HCT116 (cell line): ENCODE measurements at regions not wholly inside any gene's neighbourhood (a gene's known extent, or its start where the extent isn't known, plus 50 kb on each side); places are given as distances from the start of the nearest gene placed in this dataset.

ENCODE experiments used
- ATAC-seq: fragments of 200-7000 bp; cut with Tn5 transposase; 2 replicates; pipeline ENCODE4 v1.9.1; 2020; ENCODE audit warnings: mild to moderate bottlenecking, moderate library complexity
- BruUV-seq: library from RNA; stranded (reverse); fragments of 400-500 nt; replicated peaks from 2 replicates; lab custom pipeline; 2021; lab: Mats Ljungman, UMichigan
- CTCF ChIA-PET: fragments of 300-600 bp; sonication (Branson Sonifier 250); formaldehyde crosslinking; loops from one replicate; lab custom pipeline; 2021; ENCODE audit warnings: antibody characterized with exemption; lab: Charles Lee
- POLR2A ChIA-PET: fragments of 300-600, 350-600 bp; sonication (Branson Sonifier 250); formaldehyde crosslinking; loops from one replicate; lab custom pipeline; 2021; ENCODE audit warnings: antibody characterized with exemption; lab: Charles Lee
- RAD21 ChIA-PET, 2 experiments: fragments of 300-600 bp; sonication (Branson Sonifier 250); formaldehyde crosslinking; loops; one replicate each; lab custom pipeline; 2023; ENCODE audit warnings: low total read pairs in 2 of 2; ENCODE audit not compliant: uncharacterized antibody in 2 of 2, unreplicated experiment in 2 of 2, low non-redundant PET in 1 of 2; lab: Charles Lee
- DNase-seq: peaks from one replicate; pipeline ENCODE4 v3.0.0-alpha.2; 2010; ENCODE audit warnings: low read depth, low spot score
- H2AFZ ChIP-seq: fragments of 200-600 bp; shearing (Covaris generic), sonication (generic); 2 replicates; pipeline ENCODE4 v1.6.1; 2017; ENCODE audit warnings: low read depth, mixed run types, mixed read lengths, antibody characterized with exemption, low read length; ENCODE audit not compliant: poor library complexity, severe bottlenecking
- H3K27ac ChIP-seq: 2 replicates; pipeline ENCODE4 v1.5.1; 2012; ENCODE audit warnings: low read depth, low read length
- H3K27me3 ChIP-seq: fragments of 200-600 bp; sonication (generic); 2 replicates; pipeline ENCODE4 v1.6.1; 2016; ENCODE audit warnings: mixed run types, low read length, mixed read lengths; ENCODE audit not compliant: insufficient read depth
- H3K36me3 ChIP-seq, 2 experiments: fragments of 200-500 bp in 1 of 2; fragments of 200-600 bp in 1 of 2; sonication (Bioruptor generic) in 1 of 2; sonication (generic) in 1 of 2; 2 replicates each; pipeline versions ENCODE4 v1.5.1 to v1.6.1; 2014 to 2016; ENCODE audit warnings: low read length in 2 of 2, inconsistent platforms in 1 of 2, mixed read lengths in 1 of 2, mixed run types in 1 of 2; ENCODE audit not compliant: insufficient read depth in 2 of 2, control insufficient read depth in 1 of 2
- H3K4me1 ChIP-seq, 2 experiments: fragments of 200-600 bp in 1 of 2; sonication (generic) in 1 of 2; 2 replicates each; pipeline versions ENCODE4 v1.5.1 to v1.6.1; 2012 to 2017; ENCODE audit warnings: low read length in 2 of 2, inconsistent platforms in 1 of 2, mild to moderate bottlenecking in 1 of 2, mixed read lengths in 1 of 2, mixed run types in 1 of 2, moderate library complexity in 1 of 2; ENCODE audit not compliant: insufficient read depth in 2 of 2, control insufficient read depth in 1 of 2
- H3K4me2 ChIP-seq: fragments of 200-600 bp; sonication (generic); 2 replicates; pipeline ENCODE4 v1.6.1; 2017; ENCODE audit warnings: mixed run types, low read length, mixed read lengths
- H3K4me3 ChIP-seq, 2 experiments: fragments of 200-600 bp in 1 of 2; sonication (generic) in 1 of 2; replicated peaks in 1 of 2; 2 replicates each; pipeline ENCODE4 v1.5.1; 2011 to 2016; ENCODE audit warnings: low read length in 2 of 2, control low read depth in 1 of 2, low read depth in 1 of 2, mild to moderate bottlenecking in 1 of 2, mixed read lengths in 1 of 2, mixed run types in 1 of 2
- H3K79me2 ChIP-seq: fragments of 200-600 bp; sonication (generic); 2 replicates; pipeline ENCODE4 v1.6.1; 2017; ENCODE audit warnings: mild to moderate bottlenecking, mixed run types, low read length, moderate library complexity, mixed read lengths; ENCODE audit not compliant: insufficient read depth
- H3K9ac ChIP-seq: fragments of 200-600 bp; sonication (generic); 2 replicates; pipeline ENCODE4 v1.6.1; 2016; ENCODE audit warnings: low read length, mixed read lengths
- H3K9me2 ChIP-seq: fragments of 200-600 bp; sonication (generic), shearing (Covaris generic); 2 replicates; pipeline ENCODE4 v1.6.1; 2017; ENCODE audit warnings: mixed run types, mild to moderate bottlenecking, moderate library complexity; ENCODE audit not compliant: insufficient read depth
- H3K9me3 ChIP-seq, 2 experiments: fragments of 200-500 bp in 1 of 2; fragments of 200-600 bp in 1 of 2; sonication (Bioruptor generic) in 1 of 2; sonication (generic) in 1 of 2; 2 replicates each; pipeline ENCODE4 v1.6.1; 2014 to 2017; ENCODE audit warnings: low read length in 2 of 2, mixed read lengths in 2 of 2, inconsistent platforms in 1 of 2, low read depth in 1 of 2, mild to moderate bottlenecking in 1 of 2, mixed run types in 1 of 2, moderate library complexity in 1 of 2; ENCODE audit not compliant: control insufficient read depth in 1 of 2, insufficient read depth in 1 of 2
- H4K20me1 ChIP-seq: fragments of 200-600 bp; sonication (generic), shearing (Covaris generic); 2 replicates; pipeline ENCODE4 v1.6.1; 2017; ENCODE audit warnings: mixed run types, mild to moderate bottlenecking, moderate library complexity; ENCODE audit not compliant: insufficient read depth
- CBX3 ChIP-seq: IDR thresholded peaks from 2 replicates; pipeline ENCODE4 v1.6.1; 2012; ENCODE audit warnings: low read depth
- CEBPB ChIP-seq: IDR thresholded peaks from 2 replicates; pipeline ENCODE4 v1.6.1; 2012; ENCODE audit warnings: low read depth
- CTCF ChIP-seq, 3 experiments: fragments of 200-600 bp in 1 of 3; sonication (generic) in 1 of 3; IDR thresholded peaks in 2 of 3; conservative IDR thresholded peaks in 1 of 3; 2 replicates each; pipeline ENCODE4 v1.5.1; 2012 to 2017; ENCODE audit warnings: low read depth in 2 of 3, low read length in 2 of 3, antibody characterized with exemption in 1 of 3, borderline replicate concordance in 1 of 3, control low read depth in 1 of 3, mild to moderate bottlenecking in 1 of 3, mixed read lengths in 1 of 3, mixed run types in 1 of 3, moderate library complexity in 1 of 3; ENCODE audit not compliant: insufficient read depth in 1 of 3
- EGR1 ChIP-seq: IDR thresholded peaks from 2 replicates; pipeline ENCODE4 v1.6.1; 2012; ENCODE audit warnings: low read depth
- ELF1 ChIP-seq: IDR thresholded peaks from 2 replicates; pipeline ENCODE4 v1.6.1; 2012; ENCODE audit warnings: low read depth, borderline replicate concordance
- EZH2 ChIP-seq: fragments of 200-600 bp; sonication (generic); IDR thresholded peaks from 2 replicates; pipeline ENCODE4 v1.6.1; 2017; ENCODE audit warnings: antibody characterized with exemption, mixed run types
- EZH2phosphoT487 ChIP-seq: fragments of 200-600 bp; IDR thresholded peaks from 2 replicates; pipeline ENCODE4 v1.6.1; 2018; ENCODE audit warnings: antibody characterized with exemption, borderline replicate concordance
- FOSL1 ChIP-seq: IDR thresholded peaks from 2 replicates; pipeline ENCODE4 v1.6.1; 2012; ENCODE audit warnings: low read depth
- JUND ChIP-seq: IDR thresholded peaks from 2 replicates; pipeline ENCODE4 v1.6.1; 2012
- POLR2AphosphoS5 ChIP-seq: IDR thresholded peaks from 2 replicates; pipeline ENCODE4 v1.6.1; 2011; ENCODE audit warnings: mild to moderate bottlenecking, low read depth, low read length, moderate library complexity
- RAD21 ChIP-seq: IDR thresholded peaks from 2 replicates; pipeline ENCODE4 v1.6.1; 2012; ENCODE audit warnings: low read depth, mild to moderate bottlenecking
- REST ChIP-seq: IDR thresholded peaks from 2 replicates; pipeline ENCODE4 v1.6.1; 2012; ENCODE audit warnings: low read depth
- SIN3A ChIP-seq: IDR thresholded peaks from 2 replicates; pipeline ENCODE4 v1.6.1; 2012; ENCODE audit warnings: low read depth
- SRF ChIP-seq: IDR thresholded peaks from 2 replicates; pipeline ENCODE4 v1.6.1; 2012; ENCODE audit warnings: low read depth
- TCF7L2 ChIP-seq: IDR thresholded peaks from 2 replicates; pipeline ENCODE4 v1.7.0; 2011; ENCODE audit warnings: borderline replicate concordance, inconsistent platforms; ENCODE audit not compliant: insufficient read depth, insufficient read length; ENCODE audit errors: extremely low read depth
- ZBTB33 ChIP-seq: IDR thresholded peaks from 2 replicates; pipeline ENCODE4 v1.6.1; 2011; ENCODE audit warnings: mild to moderate bottlenecking, low read length, moderate library complexity; ENCODE audit not compliant: insufficient replicate concordance; ENCODE audit errors: extremely low read depth
- ZFX ChIP-seq: fragments of 450-650 bp; IDR thresholded peaks from 2 replicates; pipeline ENCODE4 v1.6.1; 2017
- ZNF274 ChIP-seq: fragments of 200-500 bp; sonication (Bioruptor generic); IDR thresholded peaks from 2 replicates; pipeline ENCODE4 v1.6.1; 2014; ENCODE audit warnings: mild to moderate bottlenecking, low read depth, low read length, inconsistent platforms
- intact Hi-C: fragments of 100-400 bp; cut with micrococcal nuclease; formaldehyde crosslinking; loops from 2 replicates; pipeline ENCODE4 v1.10.0; 2022
- TF ChIP-seq, protein P1 (sequence below): IDR thresholded peaks from 2 replicates; pipeline ENCODE4 v1.6.1; 2012

GRCh38 chr20:43857932-43858331, 56.7 kb upstream of the TOX2 start:
- ChIA-PET RAD21 (no interaction called here), POLR2A (no interaction called here)
- no peaks in the 10 kb centered on the region for H3K79me2 ChIP-seq
- H4K20me1 ChIP-seq: no peaks in the 10 kb centered on the region
- no peaks in the 10 kb centered on the region for H3K9me3 ChIP-seq
- intact Hi-C loops: no loop called here
- TF ChIP-seq CEBPB (no peak), EZH2 (no peak), REST (no peak), TCF7L2 (no peak), ZNF274 (no peak), JUND (no peak), CBX3 (no peak), EZH2phosphoT487 (no peak), EGR1 (no peak), FOSL1 (no peak), RAD21 (no peak), CTCF (IDR thresholded peaks at IDR 0.05 in 2 of 3, conservative IDR thresholded peaks at IDR 0.05 in 1 of 3; ENCODE audit: borderline replicate concordance in 1 of 3, insufficient read depth in 1 of 3, low read depth in 2 of 3, low read length in 2 of 3) (no peak), SIN3A (no peak), ELF1 (no peak), ZBTB33 (no peak), ZFX (no peak), SRF (no peak), POLR2AphosphoS5 (no peak)
- TF ChIP-seq, protein P1, sequence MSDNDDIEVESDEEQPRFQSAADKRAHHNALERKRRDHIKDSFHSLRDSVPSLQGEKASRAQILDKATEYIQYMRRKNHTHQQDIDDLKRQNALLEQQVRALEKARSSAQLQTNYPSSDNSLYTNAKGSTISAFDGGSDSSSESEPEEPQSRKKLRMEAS: no peak
- TF ChIP-seq, all 23 proteins: peak for 0
- no peak for DNase-seq
- Histone ChIP-seq H3K4me1 (no peaks in the 10 kb centered on the region), H3K36me3 (no peaks in the 10 kb centered on the region), H3K27me3 (no peaks in the 10 kb centered on the region), H3K9ac (no peak overlapping the region), H3K4me2 (no peak overlapping the region), H3K9me2 (no peaks in the 10 kb centered on the region), H3K4me3 (no peak overlapping the region), H2AFZ (no peak overlapping the region), H3K27ac (no peak overlapping the region)
- BruUV-seq: no TSS peak
- no peak for ATAC-seq
- CTCF ChIA-PET: no interaction called here
